ENCODE measurements at regions not wholly inside any gene's neighbourhood (a gene's known extent, or its start where the extent isn't known, plus 50 kb on each side); places are given as distances from the start of the nearest gene placed in this dataset.
"Not testable (repeated sequence)": the region's sequence is repeated elsewhere in the genome, so short reads cannot be mapped to it uniquely, and the experiment has no call there.

GRCh38 chrX:75603833-75604232, 81.0 kb upstream of the ZDHHC15 start:
- Histone ChIP-seq H3K27ac (ENCODE audit: insufficient read depth, low read length) (no peak overlapping the region), H3K4me1 (ENCODE audit: control insufficient read depth, extremely low read depth, insufficient read depth, low read length) (no peaks in the 10 kb centered on the region), H3K4me3 (replicated peaks in 1 of 4; ENCODE audit: control extremely low read depth in 1 of 4, insufficient read depth in 1 of 4, low read depth in 3 of 4, low read length in 4 of 4) (no peak overlapping the region), H2AFZ (ENCODE audit: low read length) (no peak overlapping the region), H3K9ac (ENCODE audit: insufficient read depth, low read length) (no peak overlapping the region), H3K27me3 (ENCODE audit: control insufficient read depth, insufficient read depth, low read length) (no peaks in the 10 kb centered on the region), H4K20me1 (ENCODE audit: control insufficient read depth, extremely low read depth, insufficient read depth, low read length) (no peaks in the 10 kb centered on the region), H3K36me3 (ENCODE audit: control insufficient read depth, insufficient read depth, low read length) (no peaks in the 10 kb centered on the region), H3K9me3 (ENCODE audit: control insufficient read depth, insufficient read depth, low read depth, low read length) (no peaks in the 10 kb centered on the region), H3K79me2 (ENCODE audit: control insufficient read depth, insufficient read depth, low read length) (no peaks in the 10 kb centered on the region), H3K4me2 (ENCODE audit: extremely low read depth, insufficient read depth, low read length) (no peak overlapping the region)
- DNase-seq (ENCODE audit: low read depth in 2 of 2) = peak; percentile 9 to 18
- TF ChIP-seq, protein P1, sequence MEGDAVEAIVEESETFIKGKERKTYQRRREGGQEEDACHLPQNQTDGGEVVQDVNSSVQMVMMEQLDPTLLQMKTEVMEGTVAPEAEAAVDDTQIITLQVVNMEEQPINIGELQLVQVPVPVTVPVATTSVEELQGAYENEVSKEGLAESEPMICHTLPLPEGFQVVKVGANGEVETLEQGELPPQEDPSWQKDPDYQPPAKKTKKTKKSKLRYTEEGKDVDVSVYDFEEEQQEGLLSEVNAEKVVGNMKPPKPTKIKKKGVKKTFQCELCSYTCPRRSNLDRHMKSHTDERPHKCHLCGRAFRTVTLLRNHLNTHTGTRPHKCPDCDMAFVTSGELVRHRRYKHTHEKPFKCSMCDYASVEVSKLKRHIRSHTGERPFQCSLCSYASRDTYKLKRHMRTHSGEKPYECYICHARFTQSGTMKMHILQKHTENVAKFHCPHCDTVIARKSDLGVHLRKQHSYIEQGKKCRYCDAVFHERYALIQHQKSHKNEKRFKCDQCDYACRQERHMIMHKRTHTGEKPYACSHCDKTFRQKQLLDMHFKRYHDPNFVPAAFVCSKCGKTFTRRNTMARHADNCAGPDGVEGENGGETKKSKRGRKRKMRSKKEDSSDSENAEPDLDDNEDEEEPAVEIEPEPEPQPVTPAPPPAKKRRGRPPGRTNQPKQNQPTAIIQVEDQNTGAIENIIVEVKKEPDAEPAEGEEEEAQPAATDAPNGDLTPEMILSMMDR (conservative IDR thresholded peaks at IDR 0.05 in 1 of 2, IDR thresholded peaks at IDR 0.05 in 1 of 2; ENCODE audit: low read depth in 1 of 2, low read length in 2 of 2) = peak; percentile 33 to 42
- no peak for TF ChIP-seq EZH2 (IDR thresholded peaks at IDR 0.05; ENCODE audit: low read length, missing control alignments)

- not testable (repeated sequence) for H3K4me2 ChIP-seq (ENCODE audit: extremely low read depth, insufficient read depth, low read length); H3K9me3 ChIP-seq (ENCODE audit: control insufficient read depth, insufficient read depth, low read depth, low read length); H3K9ac ChIP-seq (ENCODE audit: insufficient read depth, low read length); H3K27me3 ChIP-seq (ENCODE audit: control insufficient read depth, insufficient read depth, low read length); DNase-seq (ENCODE audit: low read depth in 2 of 2); H3K4me3 ChIP-seq (replicated peaks in 1 of 4; ENCODE audit: control extremely low read depth in 1 of 4, insufficient read depth in 1 of 4, low read depth in 3 of 4, low read length in 4 of 4); H4K20me1 ChIP-seq (ENCODE audit: control insufficient read depth, extremely low read depth, insufficient read depth, low read length); H2AFZ ChIP-seq (ENCODE audit: low read length); H3K79me2 ChIP-seq (ENCODE audit: control insufficient read depth, insufficient read depth, low read length); H3K4me1 ChIP-seq (ENCODE audit: control insufficient read depth, extremely low read depth, insufficient read depth, low read length); H3K36me3 ChIP-seq (ENCODE audit: control insufficient read depth, insufficient read depth, low read length); H3K27ac ChIP-seq (ENCODE audit: insufficient read depth, low read length)
Measured at GRCh38 chrX:75602022-75602421, 79.2 kb upstream of the ZDHHC15 start.

GRCh38 chrX:75596178-75596577, 73.3 kb upstream of the ZDHHC15 start:
- no peak overlapping the region for H3K27ac ChIP-seq (ENCODE audit: insufficient read depth, low read length)
- no peak overlapping the region for H2AFZ ChIP-seq (ENCODE audit: low read length)
- no peaks in the 10 kb centered on the region for H3K4me1 ChIP-seq (ENCODE audit: control insufficient read depth, extremely low read depth, insufficient read depth, low read length)
- no peak overlapping the region for H3K4me3 ChIP-seq (replicated peaks in 1 of 4; ENCODE audit: control extremely low read depth in 1 of 4, insufficient read depth in 1 of 4, low read depth in 3 of 4, low read length in 4 of 4)
- TF ChIP-seq, protein P1 (conservative IDR thresholded peaks at IDR 0.05 in 1 of 2, IDR thresholded peaks at IDR 0.05 in 1 of 2; ENCODE audit: low read depth in 1 of 2, low read length in 2 of 2) = no peak
- TF ChIP-seq EZH2 (IDR thresholded peaks at IDR 0.05; ENCODE audit: low read length, missing control alignments) = no peak
- H3K79me2 ChIP-seq (ENCODE audit: control insufficient read depth, insufficient read depth, low read length) = no peaks in the 10 kb centered on the region
- no peak overlapping the region for H3K9ac ChIP-seq (ENCODE audit: insufficient read depth, low read length)
- H3K27me3 ChIP-seq (ENCODE audit: control insufficient read depth, insufficient read depth, low read length) = no peaks in the 10 kb centered on the region
- no peaks in the 10 kb centered on the region for H3K36me3 ChIP-seq (ENCODE audit: control insufficient read depth, insufficient read depth, low read length)
- DNase-seq (ENCODE audit: low read depth in 2 of 2) = peak in 1 of 2 donors; percentile 54
- H3K4me2 ChIP-seq (ENCODE audit: extremely low read depth, insufficient read depth, low read length) = no peak overlapping the region
- no peaks in the 10 kb centered on the region for H3K9me3 ChIP-seq (ENCODE audit: control insufficient read depth, insufficient read depth, low read depth, low read length)
- H4K20me1 ChIP-seq (ENCODE audit: control insufficient read depth, extremely low read depth, insufficient read depth, low read length) = no peaks in the 10 kb centered on the region

DNA sequence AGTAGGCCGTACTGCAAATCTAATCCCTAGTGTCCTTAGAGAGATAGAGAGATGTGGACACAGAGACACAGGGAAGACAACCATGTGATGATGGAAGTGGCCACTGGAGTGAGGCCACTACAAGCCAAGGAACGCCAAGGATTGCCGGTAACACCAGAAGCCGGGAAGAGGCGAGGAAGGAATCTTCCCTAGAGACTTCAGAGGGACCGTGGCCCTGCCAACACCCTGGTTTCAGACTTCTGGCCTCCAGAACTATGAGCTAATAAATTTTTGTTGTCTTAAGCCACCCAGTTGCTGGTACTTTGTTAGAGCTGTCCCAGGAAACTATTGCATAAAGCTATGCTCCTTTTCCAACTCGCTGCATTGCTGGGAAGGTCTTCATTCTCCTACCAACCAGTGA, 70.3 kb upstream of the ZDHHC15 start:
- H3K9ac ChIP-seq (ENCODE audit: insufficient read depth, low read length); H2AFZ ChIP-seq (ENCODE audit: low read length); H4K20me1 ChIP-seq (ENCODE audit: control insufficient read depth, extremely low read depth, insufficient read depth, low read length); H3K27me3 ChIP-seq (ENCODE audit: control insufficient read depth, insufficient read depth, low read length); H3K79me2 ChIP-seq (ENCODE audit: control insufficient read depth, insufficient read depth, low read length); DNase-seq (ENCODE audit: low read depth in 2 of 2); H3K4me1 ChIP-seq (ENCODE audit: control insufficient read depth, extremely low read depth, insufficient read depth, low read length); H3K4me3 ChIP-seq (replicated peaks in 1 of 4; ENCODE audit: control extremely low read depth in 1 of 4, insufficient read depth in 1 of 4, low read depth in 3 of 4, low read length in 4 of 4); H3K27ac ChIP-seq (ENCODE audit: insufficient read depth, low read length); H3K36me3 ChIP-seq (ENCODE audit: control insufficient read depth, insufficient read depth, low read length); H3K4me2 ChIP-seq (ENCODE audit: extremely low read depth, insufficient read depth, low read length); H3K9me3 ChIP-seq (ENCODE audit: control insufficient read depth, insufficient read depth, low read depth, low read length): not testable (repeated sequence)
